ENCODE measurements at regions not wholly inside any gene's neighbourhood (a gene's known extent, or its start where the extent isn't known, plus 50 kb on each side); places are given as distances from the start of the nearest gene placed in this dataset.
"Not testable (repeated sequence)": the region's sequence is repeated elsewhere in the genome, so short reads cannot be mapped to it uniquely, and the experiment has no call there.

GRCh38 chr4:147292604-147293313 is 188.1 kb upstream of the EDNRA start:
- not testable (repeated sequence) for TF ChIP-seq CTCF (optimal IDR thresholded peaks at IDR 0.05 in 1 of 3, IDR thresholded peaks at IDR 0.05 in 1 of 3, conservative IDR thresholded peaks at IDR 0.05 in 1 of 3; ENCODE audit: extremely low read depth in 1 of 3, insufficient read depth in 2 of 3, low read length in 3 of 3); EZH2 (IDR thresholded peaks at IDR 0.05; ENCODE audit: low read length)
